WI38 (cell line): ENCODE measurements at regions not wholly inside any gene's neighbourhood (a gene's known extent, or its start where the extent isn't known, plus 50 kb on each side); places are given as distances from the start of the nearest gene placed in this dataset.

Experiments
- H3K4me3 ChIP-seq: 2 replicates; pipeline ENCODE4 v1.5.1; 2011; ENCODE audit warnings: low read depth, mild to moderate bottlenecking, control low read depth, low read length
- TF ChIP-seq, protein P1 (sequence below): IDR thresholded peaks from 2 replicates; pipeline ENCODE4 v1.5.1; 2012; ENCODE audit warnings: low read depth, mild to moderate bottlenecking, control low read depth, low read length

DNA sequence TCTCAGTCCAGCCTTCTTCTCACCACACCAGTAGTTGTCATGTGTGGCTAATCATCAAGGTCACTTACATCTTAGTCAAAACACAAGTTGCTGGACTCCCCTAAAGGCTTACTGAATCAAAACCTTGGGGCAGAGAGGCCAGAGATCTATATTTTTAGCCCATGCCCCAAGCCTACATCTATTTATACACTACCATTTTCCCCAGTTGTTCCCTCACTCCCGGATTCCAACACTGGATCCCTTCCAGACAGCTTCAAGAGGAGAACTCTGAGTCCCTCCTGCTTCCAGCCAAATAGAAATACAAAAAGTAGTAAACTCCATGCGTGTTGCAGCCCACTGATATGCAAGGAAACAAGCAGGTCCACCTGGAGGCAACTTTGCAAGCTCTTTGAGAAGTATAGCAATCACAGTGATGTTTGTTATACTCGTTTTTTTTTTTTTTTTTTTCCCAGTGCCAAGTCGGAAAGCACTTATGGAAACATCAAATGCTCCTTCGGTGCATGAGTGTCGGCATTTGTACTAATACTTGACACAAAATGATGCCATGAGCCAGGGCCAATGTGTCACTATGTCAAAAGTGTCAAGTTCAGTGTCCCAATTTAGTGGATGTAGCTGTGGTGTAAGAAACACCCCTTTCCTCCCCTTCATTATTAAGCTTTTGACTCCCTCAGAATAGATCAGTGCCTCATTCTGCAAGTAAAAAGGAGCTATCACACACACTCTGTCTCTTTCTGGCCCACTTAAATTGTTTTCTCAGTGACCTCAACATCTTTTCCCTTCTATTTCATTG, 594.2 kb upstream of the SGCD start:
- TF ChIP-seq, protein P1, sequence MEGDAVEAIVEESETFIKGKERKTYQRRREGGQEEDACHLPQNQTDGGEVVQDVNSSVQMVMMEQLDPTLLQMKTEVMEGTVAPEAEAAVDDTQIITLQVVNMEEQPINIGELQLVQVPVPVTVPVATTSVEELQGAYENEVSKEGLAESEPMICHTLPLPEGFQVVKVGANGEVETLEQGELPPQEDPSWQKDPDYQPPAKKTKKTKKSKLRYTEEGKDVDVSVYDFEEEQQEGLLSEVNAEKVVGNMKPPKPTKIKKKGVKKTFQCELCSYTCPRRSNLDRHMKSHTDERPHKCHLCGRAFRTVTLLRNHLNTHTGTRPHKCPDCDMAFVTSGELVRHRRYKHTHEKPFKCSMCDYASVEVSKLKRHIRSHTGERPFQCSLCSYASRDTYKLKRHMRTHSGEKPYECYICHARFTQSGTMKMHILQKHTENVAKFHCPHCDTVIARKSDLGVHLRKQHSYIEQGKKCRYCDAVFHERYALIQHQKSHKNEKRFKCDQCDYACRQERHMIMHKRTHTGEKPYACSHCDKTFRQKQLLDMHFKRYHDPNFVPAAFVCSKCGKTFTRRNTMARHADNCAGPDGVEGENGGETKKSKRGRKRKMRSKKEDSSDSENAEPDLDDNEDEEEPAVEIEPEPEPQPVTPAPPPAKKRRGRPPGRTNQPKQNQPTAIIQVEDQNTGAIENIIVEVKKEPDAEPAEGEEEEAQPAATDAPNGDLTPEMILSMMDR = no peak

DNA sequence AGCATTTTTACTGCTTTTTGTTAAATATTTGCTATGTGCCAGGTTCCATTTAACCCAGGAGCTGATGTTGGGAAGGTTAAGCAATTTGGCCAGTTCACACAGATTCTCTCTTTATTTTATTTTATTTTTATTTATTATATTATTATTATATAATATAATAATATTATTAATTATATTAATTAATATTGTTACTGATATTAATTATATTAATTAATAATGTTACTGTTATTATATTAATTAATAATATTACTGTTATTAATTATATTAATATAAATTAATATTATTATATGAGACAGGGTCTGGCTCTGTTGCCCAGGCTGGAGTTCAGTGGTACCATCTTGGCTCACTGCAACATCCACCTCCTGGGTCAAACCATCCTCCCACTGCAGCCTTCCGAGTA, 593.0 kb upstream of the SGCD start:
- TF ChIP-seq, protein P1 = no peak
- H3K4me3 ChIP-seq = no peak overlapping the region

More for the DNA sequence above, 594.2 kb upstream of the SGCD start:
- H3K4me3 ChIP-seq = no peak overlapping the region

DNA sequence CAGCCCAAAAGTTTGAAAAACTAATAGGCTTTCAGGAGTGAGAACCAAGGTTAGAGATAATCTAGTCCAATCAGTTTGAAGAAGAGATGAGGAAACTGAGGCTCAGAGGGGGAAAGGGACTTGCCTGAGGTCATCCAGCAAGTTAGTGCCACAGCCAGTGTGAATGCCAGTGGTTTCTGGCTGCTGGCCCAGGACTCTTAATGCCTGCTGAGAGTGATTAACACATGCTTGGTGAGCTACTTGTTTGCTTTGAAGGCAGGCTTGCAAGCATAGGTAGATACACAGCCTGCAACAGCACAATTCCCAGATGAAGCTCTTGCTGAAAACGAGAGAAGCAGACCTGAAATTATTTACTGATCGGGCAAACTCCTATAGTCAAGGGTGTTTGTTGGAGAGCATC, 591.6 kb upstream of the SGCD start:
- TF ChIP-seq, protein P1 = no peak
- H3K4me3 ChIP-seq = no peak overlapping the region

DNA sequence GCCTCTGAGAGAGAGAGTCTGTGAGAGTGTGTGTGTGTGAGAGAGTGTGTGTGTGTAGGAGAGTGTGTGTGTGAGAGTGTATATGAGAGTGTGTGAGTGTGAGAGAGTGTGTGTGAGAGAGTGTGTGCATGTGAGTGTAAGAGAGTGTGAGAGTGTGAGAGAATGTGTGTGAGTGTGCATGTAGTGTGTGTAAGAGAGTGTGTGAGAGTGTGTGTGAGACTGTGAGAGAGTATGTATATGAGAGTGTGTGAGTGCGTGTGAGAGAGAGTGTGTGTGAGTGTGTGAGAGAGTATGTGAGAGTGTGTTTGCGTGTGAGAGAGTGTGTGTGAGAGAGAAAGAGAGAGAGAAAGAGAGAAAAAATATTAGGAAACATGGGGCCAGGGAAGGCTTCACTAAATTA, 588.3 kb upstream of the SGCD start:
- H3K4me3 ChIP-seq = no peak overlapping the region
- TF ChIP-seq, protein P1 = no peak

DNA sequence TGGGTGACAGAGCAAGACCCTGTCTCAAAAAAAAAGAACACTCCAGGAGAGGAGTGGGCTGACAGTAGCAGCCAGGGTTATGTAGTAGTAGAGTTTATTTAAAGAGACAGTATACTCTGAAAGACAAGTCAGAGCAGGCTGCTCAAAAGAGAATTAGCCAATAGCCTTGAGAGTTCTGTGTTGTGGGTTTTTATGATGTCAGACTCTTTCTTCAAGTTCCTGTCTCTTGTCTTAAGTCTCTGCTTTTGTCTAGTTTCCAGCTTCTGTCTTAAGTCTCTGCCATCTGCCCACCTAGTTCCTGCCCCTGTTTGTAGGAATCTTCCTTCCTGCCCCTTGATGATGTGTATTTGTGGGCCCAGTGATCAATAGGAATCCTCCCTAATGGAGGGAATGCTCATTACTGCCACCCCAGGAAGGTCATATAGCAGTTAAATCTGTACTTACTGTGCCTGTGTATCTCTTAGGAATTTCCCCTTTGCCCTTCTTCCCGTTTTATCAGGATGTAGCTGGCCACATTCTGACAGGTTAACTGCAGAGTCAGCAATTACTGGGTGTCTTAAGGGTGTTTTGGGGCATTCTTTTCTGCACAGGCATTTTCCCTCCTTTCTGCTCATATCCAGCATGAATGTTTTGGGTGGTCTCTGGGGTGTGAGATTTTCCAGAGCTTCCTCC, 580.5 kb upstream of the SGCD start:
- no peak overlapping the region for H3K4me3 ChIP-seq
- TF ChIP-seq, protein P1 = no peak

DNA sequence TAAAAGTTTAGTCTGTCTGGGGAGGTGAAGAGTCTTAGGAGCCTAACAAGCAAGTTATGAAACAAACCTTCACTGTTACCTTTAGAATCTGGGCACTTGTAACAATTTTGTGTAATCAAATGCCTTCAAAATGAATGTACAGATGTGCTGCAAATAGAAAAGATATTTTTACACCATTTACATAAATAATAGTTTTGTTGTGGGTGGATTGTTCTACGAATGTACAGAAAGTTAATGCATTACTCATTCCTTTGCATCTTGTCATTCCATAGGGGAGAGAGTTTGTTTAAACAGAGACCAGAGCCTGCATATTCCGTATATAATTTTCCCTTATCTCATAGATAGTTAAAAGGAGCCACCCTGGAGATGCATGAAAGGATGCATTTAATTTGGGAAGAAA, 576.9 kb upstream of the SGCD start:
- H3K4me3 ChIP-seq = no peak overlapping the region
- TF ChIP-seq, protein P1 = no peak

DNA sequence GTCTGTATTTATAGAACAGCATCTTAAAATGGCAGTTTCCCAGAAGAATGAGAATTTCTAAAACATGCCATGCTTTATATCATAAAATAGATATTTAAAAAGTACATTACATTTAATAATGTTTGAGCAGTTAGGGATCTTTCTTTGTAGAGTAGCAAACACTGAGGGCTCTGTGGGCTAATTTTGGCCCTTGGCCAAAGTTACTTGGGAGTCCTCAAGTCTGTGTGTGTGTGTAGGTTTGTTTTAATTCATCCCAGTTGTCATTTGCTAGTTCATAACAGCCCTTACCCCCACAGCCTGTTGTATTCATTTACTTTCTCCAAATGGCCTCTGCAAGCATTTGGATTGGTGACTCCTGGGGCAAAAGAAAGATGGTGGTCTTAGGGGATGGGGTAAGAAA, 576.4 kb upstream of the SGCD start:
- TF ChIP-seq, protein P1 = no peak

More for the DNA sequence above, 576.4 kb upstream of the SGCD start:
- H3K4me3 ChIP-seq = no peak overlapping the region
